Coronary artery (tissue), 2 donors: ENCODE measurements at regions not wholly inside any gene's neighbourhood (a gene's known extent, or its start where the extent isn't known, plus 50 kb on each side); places are given as distances from the start of the nearest gene placed in this dataset.

Source experiments
- DNase-seq: peaks from one replicate; pipeline ENCODE4 v3.0.0-alpha.2; 2017; ENCODE audit warnings: low spot score
- H3K27ac ChIP-seq, 2 donors: fragments of 200-600 bp; sonication (generic); one replicate each; pipeline ENCODE4 v1.5.1; 2016 to 2019
- H3K4me3 ChIP-seq: fragments of 200-600 bp; sonication (generic); 2 replicates; pipeline ENCODE4 v1.5.1; 2016; ENCODE audit warnings: mild to moderate bottlenecking, moderate library complexity
- CTCF ChIP-seq: fragments of 200-600 bp; sonication (generic); IDR thresholded peaks from one replicate; pipeline ENCODE4 v1.5.1; 2019; ENCODE audit warnings: antibody characterized with exemption

DNA sequence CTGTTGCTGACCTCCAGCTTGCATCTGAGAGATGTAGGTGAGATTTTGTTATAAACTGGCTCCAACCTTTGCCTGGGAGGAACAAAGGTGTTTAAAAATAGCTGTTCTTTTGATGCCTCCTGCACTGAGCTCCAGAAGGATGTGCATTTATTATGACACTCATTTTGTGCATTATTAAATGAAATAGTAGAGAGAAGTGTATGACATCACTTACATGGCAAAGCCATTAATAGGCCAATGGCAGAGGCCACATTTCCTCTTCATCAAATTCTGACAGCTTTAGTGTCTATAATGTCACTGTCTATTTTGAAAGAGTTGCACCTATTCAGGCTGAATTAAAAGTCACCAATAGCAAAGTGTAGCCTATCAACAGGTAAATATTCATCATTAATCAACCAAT is 564.6 kb downstream of the FLRT2 start:
- Histone ChIP-seq H3K4me3 (no peak overlapping the region), H3K27ac (no peak overlapping the region)
- no peak for DNase-seq
- no peak for TF ChIP-seq CTCF

GRCh38 chr14:86091811-86092210 is 561.9 kb downstream of the FLRT2 start:
- no peak for DNase-seq
- no peak for TF ChIP-seq CTCF
- Histone ChIP-seq H3K4me3 (no peak overlapping the region), H3K27ac (no peak overlapping the region)

- no peak for DNase-seq
- no peak overlapping the region for H3K27ac ChIP-seq
- H3K4me3 ChIP-seq = no peak overlapping the region
- TF ChIP-seq CTCF = no peak
Measured at GRCh38 chr14:86088156-86088555, 558.2 kb downstream of the FLRT2 start.

DNA sequence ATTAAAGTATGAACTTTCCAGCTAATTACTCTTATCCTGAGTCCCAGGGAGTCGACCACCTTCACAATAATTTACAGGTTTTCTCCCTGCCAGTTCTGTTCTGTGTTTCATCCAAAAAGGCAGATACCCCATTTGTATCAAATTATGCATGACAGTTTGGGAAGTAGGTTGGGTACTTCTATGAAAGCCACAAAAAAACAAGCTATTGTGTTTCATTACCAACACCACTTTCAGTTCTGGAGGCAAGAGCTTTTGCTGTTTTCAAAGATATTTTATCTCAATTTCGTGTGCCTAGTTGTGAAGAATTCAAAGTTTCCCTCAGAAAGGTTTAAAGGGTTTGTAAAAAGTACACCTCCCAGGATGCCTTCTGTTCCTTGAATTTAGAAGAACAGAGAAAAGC is 557.4 kb downstream of the FLRT2 start:
- no peak overlapping the region for H3K4me3 ChIP-seq
- H3K27ac ChIP-seq = no peak overlapping the region
- DNase-seq = no peak
- no peak for TF ChIP-seq CTCF

DNA sequence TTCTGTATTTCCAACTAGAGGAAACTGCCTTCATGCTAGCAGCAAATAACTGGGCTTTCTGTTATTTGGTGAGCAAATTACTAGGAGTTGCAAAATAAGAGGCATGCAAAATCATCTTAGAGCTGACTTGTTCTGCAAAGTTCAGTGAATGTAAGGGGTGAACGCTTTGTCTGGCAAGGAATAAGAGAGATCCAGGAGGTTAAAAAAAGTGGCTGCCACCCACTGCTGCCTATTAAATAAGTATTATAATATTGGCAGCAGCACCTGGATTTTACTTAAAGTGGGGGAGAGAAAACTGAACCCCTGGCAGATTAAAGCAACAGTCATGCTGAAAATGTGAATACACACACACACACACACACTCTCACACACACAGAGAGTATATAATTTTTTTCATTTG is 557.0 kb downstream of the FLRT2 start:
- no peak overlapping the region for H3K27ac ChIP-seq
- no peak overlapping the region for H3K4me3 ChIP-seq
- DNase-seq = no peak
- no peak for TF ChIP-seq CTCF

GRCh38 chr14:86084097-86084496 is 554.2 kb downstream of the FLRT2 start:
- TF ChIP-seq CTCF = no peak
- no peak for DNase-seq
- Histone ChIP-seq H3K4me3 (no peak overlapping the region), H3K27ac (no peak overlapping the region)

DNA sequence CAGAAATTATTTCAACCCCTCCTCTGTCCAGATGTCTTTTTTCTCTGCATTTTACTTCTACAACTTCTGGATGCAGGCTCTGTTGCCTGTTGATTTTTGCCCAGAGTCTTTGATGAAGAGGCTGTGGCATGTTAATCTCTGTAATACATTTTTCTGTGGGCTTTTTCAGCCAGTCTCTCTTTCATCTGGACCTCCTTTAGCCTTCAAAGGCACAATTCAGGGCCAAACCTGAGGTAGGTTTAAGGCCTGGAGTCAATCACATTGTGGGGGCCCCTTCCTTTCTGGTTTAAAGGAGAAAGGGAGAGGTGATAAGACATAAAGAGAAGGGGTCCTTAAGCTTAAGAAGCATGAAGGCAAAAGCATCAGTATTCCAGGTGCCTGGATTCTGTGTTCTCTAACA is 553.7 kb downstream of the FLRT2 start:
- Histone ChIP-seq H3K4me3 (no peak overlapping the region), H3K27ac (no peak overlapping the region)
- no peak for DNase-seq
- no peak for TF ChIP-seq CTCF
